MCF 10A (cell line): ENCODE measurements at regions not wholly inside any gene's neighbourhood (a gene's known extent, or its start where the extent isn't known, plus 50 kb on each side); places are given as distances from the start of the nearest gene placed in this dataset.

Experiments
- BruUV-seq: library from RNA; stranded (reverse); fragments of 400-500 nt; replicated peaks from 2 replicates; lab custom pipeline; 2021; lab: Mats Ljungman, UMichigan
- CTCF ChIA-PET: fragments of 300-600 bp; sonication (Branson Sonifier 250); formaldehyde crosslinking; extraction: SDS; loops from one replicate; lab custom pipeline; 2021; ENCODE audit warnings: antibody characterized with exemption, inconsistent platforms; lab: Yijun Ruan, JAX
- POLR2A ChIA-PET: fragments of 300-600, 350-650 bp; sonication (Branson Sonifier 250); formaldehyde crosslinking; extraction: SDS; loops from one replicate; lab custom pipeline; 2020; ENCODE audit warnings: antibody characterized with exemption, inconsistent platforms; lab: Yijun Ruan, JAX
- DNase-seq: peaks from one replicate; pipeline ENCODE4 v3.0.0-alpha.2; 2018; ENCODE audit not compliant: unreplicated experiment
- H3K27ac Mint-ChIP-seq: one replicate; pipeline ENCODE4 v1.8.0; 2022; ENCODE audit warnings: mild to moderate bottlenecking, low read depth, mixed read lengths; ENCODE audit not compliant: unreplicated experiment
- H3K27me3 Mint-ChIP-seq: one replicate; pipeline ENCODE4 v1.8.0; 2022; ENCODE audit warnings: mixed read lengths; ENCODE audit not compliant: insufficient read depth, unreplicated experiment
- H3K36me3 Mint-ChIP-seq: one replicate; pipeline ENCODE4 v1.8.0; 2022; ENCODE audit warnings: mild to moderate bottlenecking, moderate library complexity, mixed read lengths; ENCODE audit not compliant: insufficient read depth, unreplicated experiment
- H3K4me1 Mint-ChIP-seq: one replicate; pipeline ENCODE4 v1.8.0; 2022; ENCODE audit warnings: mixed read lengths; ENCODE audit not compliant: insufficient read depth, unreplicated experiment
- H3K4me3 Mint-ChIP-seq: one replicate; pipeline ENCODE4 v1.8.0; 2022; ENCODE audit warnings: mild to moderate bottlenecking, moderate library complexity, mixed read lengths; ENCODE audit not compliant: unreplicated experiment
- H3K9me3 Mint-ChIP-seq: one replicate; pipeline ENCODE4 v1.8.0; 2022; ENCODE audit warnings: mixed read lengths; ENCODE audit not compliant: unreplicated experiment
- intact Hi-C: fragments of 100-400 bp; cut with micrococcal nuclease; formaldehyde crosslinking; loops from 2 replicates; pipeline ENCODE4 v1.14.1; 2022
- TF ChIP-seq, protein P1 (sequence below): fragments of 200-600 bp; IDR thresholded peaks from one replicate; pipeline ENCODE4 v1.8.0; 2022; ENCODE audit warnings: antibody characterized with exemption, mild to moderate bottlenecking; ENCODE audit not compliant: unreplicated experiment

DNA sequence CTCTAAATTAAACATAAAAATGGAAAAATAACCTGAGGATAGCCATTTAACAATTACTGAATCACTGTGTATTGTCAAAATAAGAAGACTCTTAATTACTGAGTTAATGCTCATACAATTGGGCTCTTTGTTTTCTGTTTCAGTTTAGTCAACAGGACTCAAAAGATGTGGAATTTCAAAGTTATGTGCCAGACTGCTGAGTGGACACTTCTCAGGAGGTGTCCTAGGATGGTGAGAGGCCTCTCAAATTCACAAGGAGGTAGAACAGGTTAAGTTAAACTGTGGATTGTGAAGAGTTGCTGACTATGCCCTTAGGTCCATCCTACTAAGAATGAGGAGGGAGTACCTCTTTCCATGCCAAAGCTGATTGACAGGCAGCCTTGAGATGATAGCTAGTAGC lies 157.7 kb upstream of the CHRM2 start:
- intact Hi-C loops = no loop called here
- Mint-ChIP-seq H3K4me3 (no peak overlapping the region), H3K9me3 (no peaks in the 10 kb centered on the region), H3K4me1 (no peaks in the 10 kb centered on the region), H3K27ac (no peak overlapping the region), H3K36me3 (no peaks in the 10 kb centered on the region), H3K27me3 (peaks cover 41% of the 10 kb centered on the region)
- no peak for DNase-seq
- ChIA-PET POLR2A (no interaction called here), CTCF (interaction anchor here (0.7 kb wide), 1 partner anchor 143 kb away, joined by 3 read pairs; no protein-coding TSS in a partner anchor)
- TF ChIP-seq, protein P1, sequence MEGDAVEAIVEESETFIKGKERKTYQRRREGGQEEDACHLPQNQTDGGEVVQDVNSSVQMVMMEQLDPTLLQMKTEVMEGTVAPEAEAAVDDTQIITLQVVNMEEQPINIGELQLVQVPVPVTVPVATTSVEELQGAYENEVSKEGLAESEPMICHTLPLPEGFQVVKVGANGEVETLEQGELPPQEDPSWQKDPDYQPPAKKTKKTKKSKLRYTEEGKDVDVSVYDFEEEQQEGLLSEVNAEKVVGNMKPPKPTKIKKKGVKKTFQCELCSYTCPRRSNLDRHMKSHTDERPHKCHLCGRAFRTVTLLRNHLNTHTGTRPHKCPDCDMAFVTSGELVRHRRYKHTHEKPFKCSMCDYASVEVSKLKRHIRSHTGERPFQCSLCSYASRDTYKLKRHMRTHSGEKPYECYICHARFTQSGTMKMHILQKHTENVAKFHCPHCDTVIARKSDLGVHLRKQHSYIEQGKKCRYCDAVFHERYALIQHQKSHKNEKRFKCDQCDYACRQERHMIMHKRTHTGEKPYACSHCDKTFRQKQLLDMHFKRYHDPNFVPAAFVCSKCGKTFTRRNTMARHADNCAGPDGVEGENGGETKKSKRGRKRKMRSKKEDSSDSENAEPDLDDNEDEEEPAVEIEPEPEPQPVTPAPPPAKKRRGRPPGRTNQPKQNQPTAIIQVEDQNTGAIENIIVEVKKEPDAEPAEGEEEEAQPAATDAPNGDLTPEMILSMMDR = no peak
- BruUV-seq = no TSS peak

- POLR2A ChIA-PET = no interaction called here
- BruUV-seq = no TSS peak
- TF ChIP-seq, protein P1 = no peak
- Mint-ChIP-seq H3K4me3 (no peak overlapping the region), H3K9me3 (no peaks in the 10 kb centered on the region), H3K27ac (no peak overlapping the region), H3K4me1 (no peaks in the 10 kb centered on the region), H3K27me3 (peaks cover 41% of the 10 kb centered on the region), H3K36me3 (no peaks in the 10 kb centered on the region)
- CTCF ChIA-PET = interaction anchor here (0.6 kb wide), 1 partner anchor 527 kb away, joined by 3 read pairs; no protein-coding TSS in a partner anchor
- no peak for DNase-seq
- intact Hi-C loops = no loop called here
Observed at GRCh38 chr7:136709876-136710275, 158.6 kb upstream of the CHRM2 start.

DNA sequence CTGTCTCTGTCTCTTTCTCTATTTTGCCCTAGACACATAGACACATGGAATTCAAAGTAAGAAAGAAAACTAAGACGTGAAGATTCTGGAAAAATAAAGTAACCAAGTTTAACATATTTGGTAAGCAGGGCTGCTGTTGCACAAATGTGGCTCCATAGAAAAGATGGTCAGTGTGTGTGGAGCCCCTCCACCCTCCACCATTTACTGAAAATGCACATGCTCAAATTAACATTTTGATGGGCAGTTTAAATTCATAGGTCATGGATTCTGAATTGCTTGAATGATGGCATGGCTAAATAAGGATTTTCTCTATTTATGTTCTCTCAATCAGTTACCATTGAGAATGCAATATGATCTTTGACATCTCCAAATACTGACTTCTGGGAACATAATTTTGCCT lies 165.5 kb upstream of the CHRM2 start:
- Mint-ChIP-seq H3K9me3 (no peaks in the 10 kb centered on the region), H3K27me3 (peaks cover 41% of the 10 kb centered on the region), H3K4me3 (no peak overlapping the region), H3K27ac (no peak overlapping the region), H3K36me3 (no peaks in the 10 kb centered on the region), H3K4me1 (no peaks in the 10 kb centered on the region)
- BruUV-seq = no TSS peak
- intact Hi-C loops = no loop called here
- TF ChIP-seq, protein P1 = no peak
- CTCF ChIA-PET = no interaction called here
- DNase-seq = no peak
- POLR2A ChIA-PET = no interaction called here

DNA sequence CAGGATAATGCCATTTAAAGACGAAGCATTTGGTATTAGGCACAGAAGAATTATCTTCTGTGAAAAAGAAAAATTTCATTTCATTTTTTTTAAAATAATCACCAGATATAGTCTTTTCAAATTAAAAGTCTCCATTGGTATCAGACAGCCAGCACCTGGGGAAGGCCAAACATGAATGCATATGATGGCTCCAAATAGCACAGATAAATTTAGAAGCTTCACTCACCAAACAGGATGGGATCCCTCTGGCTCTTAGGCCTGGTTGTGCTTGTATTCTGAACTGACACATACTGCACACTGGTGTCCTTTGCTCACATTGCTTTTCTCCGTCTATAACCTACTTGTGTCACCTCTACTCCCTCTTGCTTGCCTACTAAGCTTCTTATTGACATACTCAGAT lies 169.5 kb upstream of the CHRM2 start:
- Mint-ChIP-seq H3K9me3 (no peaks in the 10 kb centered on the region), H3K4me3 (no peak overlapping the region), H3K36me3 (no peaks in the 10 kb centered on the region), H3K27ac (no peak overlapping the region), H3K27me3 (peaks cover 33% of the 10 kb centered on the region), H3K4me1 (no peaks in the 10 kb centered on the region)
- CTCF ChIA-PET = interaction anchor here (2.1 kb wide), 1 partner anchor 12 kb away, joined by 12 read pairs; no protein-coding TSS in a partner anchor
- DNase-seq = no peak
- no TSS peak for BruUV-seq
- intact Hi-C loops = no loop called here
- TF ChIP-seq, protein P1 = no peak
- POLR2A ChIA-PET = interaction anchor here (0.5 kb wide), 1 partner anchor 58 kb away, joined by 4 read pairs; no protein-coding TSS in a partner anchor
